ENCODE measurements at regions not wholly inside any gene's neighbourhood (a gene's known extent, or its start where the extent isn't known, plus 50 kb on each side); places are given as distances from the start of the nearest gene placed in this dataset.
"Not testable (repeated sequence)": the region's sequence is repeated elsewhere in the genome, so short reads cannot be mapped to it uniquely, and the experiment has no call there.

DNA sequence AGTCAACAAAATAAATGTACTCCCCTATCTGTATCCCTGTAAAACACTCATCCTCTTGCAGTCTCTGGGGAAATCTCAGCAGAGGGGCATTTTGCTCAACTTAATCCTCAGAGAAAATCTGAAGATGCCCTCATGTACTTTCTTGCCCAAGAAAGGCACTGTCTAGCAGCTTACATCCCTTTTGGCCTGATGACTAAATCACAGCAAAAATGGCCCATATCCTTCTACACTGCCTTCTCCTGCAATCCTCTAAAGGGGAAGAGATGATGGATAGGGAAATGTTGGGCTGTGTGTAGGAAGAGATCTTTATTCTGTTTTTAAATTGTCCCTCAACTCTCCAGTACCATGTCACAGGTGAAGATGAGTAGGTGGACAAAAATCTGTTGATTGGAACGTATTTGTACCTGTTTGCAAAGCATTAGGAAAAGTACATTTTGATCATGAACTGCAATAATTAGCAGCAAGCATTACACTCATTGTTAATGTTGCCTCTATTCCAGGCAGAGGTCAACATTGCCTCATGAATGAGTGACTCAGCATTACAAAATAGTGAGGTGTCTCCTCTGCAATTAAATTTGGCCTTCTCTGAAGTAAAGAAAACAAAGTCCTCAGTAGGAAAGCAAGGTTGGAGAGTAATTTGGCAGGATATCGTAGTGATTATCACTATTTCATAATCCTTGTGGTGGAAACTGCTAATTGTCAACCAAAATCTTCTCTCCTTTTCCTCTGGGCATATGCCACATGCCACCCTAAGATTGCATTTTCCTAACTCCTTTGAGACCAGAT lies 172.4 kb upstream of the CAND1 start:
- H3K4me2 ChIP-seq = no peak overlapping the region
- TF ChIP-seq Cebpa-rat (IDR thresholded peaks at IDR 0.05) = no peak
- H3K4me1 ChIP-seq = no peaks in the 10 kb centered on the region
- H3K9ac ChIP-seq = no peak overlapping the region
- no peaks in the 10 kb centered on the region for H3K27me3 ChIP-seq
- no peak overlapping the region for H3K27ac ChIP-seq
- H4K20me1 ChIP-seq = no peaks in the 10 kb centered on the region
- no peaks in the 10 kb centered on the region for H3K36me3 ChIP-seq
- H3K4me3 ChIP-seq = no peak overlapping the region
- H3K9me3 ChIP-seq = peaks cover 8% of the 10 kb centered on the region

DNA sequence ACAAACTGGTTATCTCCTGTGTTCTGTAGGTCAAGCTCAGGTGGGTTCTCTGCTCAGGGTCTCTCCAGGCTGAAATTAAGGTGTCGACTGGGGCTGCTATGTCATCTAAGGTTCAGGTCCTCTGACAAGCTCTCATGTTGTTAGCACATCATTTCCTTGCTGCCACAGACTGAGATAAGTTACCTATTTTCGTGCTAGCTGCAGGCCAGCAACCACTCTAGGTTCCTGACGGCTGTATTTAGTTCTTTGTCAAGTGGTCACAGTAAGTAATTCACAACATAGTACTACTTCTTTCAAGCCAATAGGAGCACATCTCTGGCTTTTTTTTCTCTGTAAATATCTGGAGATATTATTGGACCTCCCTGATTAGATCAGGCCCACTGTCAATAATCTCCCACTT lies 169.3 kb upstream of the CAND1 start:
- no peak overlapping the region for H3K9ac ChIP-seq
- no peak for TF ChIP-seq Cebpa-rat (IDR thresholded peaks at IDR 0.05)
- no peaks in the 10 kb centered on the region for H3K4me1 ChIP-seq
- no peaks in the 10 kb centered on the region for H3K36me3 ChIP-seq
- H3K27ac ChIP-seq = no peak overlapping the region
- no peak overlapping the region for H3K4me3 ChIP-seq
- peaks cover 28% of the 10 kb centered on the region for H3K9me3 ChIP-seq
- H3K27me3 ChIP-seq = no peaks in the 10 kb centered on the region
- H4K20me1 ChIP-seq = no peaks in the 10 kb centered on the region
- no peak overlapping the region for H3K4me2 ChIP-seq

DNA sequence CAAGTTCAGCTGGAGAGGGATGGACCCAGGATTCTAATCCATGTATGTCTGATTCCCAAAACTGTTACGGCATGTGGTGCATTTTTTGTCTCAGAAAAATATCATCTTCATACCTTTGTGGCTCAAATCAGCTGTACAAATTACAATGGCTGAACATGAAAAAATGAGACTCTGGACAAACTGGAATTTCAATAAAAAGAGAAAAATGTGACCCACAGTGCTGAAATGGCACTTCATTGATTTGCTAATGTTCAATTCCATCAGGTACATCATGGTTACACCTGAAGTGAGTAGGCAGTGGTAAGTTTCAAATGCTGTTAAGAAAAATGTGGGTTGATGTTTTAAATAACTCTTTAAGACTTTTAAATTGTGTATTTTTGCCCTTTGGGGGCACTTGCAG lies 165.6 kb upstream of the CAND1 start:
- TF ChIP-seq Cebpa-rat (IDR thresholded peaks at IDR 0.05) = no peak
- Histone ChIP-seq H3K4me2 (no peak overlapping the region), H3K4me1 (peaks cover 12% of the 10 kb centered on the region), H3K9me3 (peaks cover 62% of the 10 kb centered on the region), H3K4me3 (no peak overlapping the region), H3K36me3 (no peaks in the 10 kb centered on the region), H3K9ac (no peak overlapping the region), H4K20me1 (no peaks in the 10 kb centered on the region), H3K27ac (no peak overlapping the region), H3K27me3 (no peaks in the 10 kb centered on the region)

DNA sequence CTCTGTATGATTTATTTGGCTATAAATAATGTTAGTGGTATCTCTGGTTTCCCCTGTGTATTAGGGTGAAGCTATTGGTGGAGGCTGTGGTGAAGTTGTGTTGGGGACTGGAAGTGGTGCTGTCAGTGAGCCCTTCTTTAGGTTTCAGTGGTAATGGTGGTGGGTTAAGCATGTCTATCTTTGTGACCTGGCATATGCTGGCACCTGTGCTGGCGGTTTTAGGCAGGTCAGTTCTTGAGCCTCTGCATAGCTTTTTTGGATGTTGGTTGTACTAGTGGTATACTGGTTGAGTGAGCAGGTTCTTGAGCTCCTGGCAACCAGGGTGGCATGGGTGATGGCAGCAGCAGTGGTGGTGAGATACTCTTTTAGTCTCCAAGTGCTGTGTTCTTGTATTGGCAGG lies 161.9 kb upstream of the CAND1 start:
- no peak for TF ChIP-seq Cebpa-rat (IDR thresholded peaks at IDR 0.05)
- Histone ChIP-seq H3K4me1 (peaks cover 20% of the 10 kb centered on the region), H3K9me3 (peaks cover 55% of the 10 kb centered on the region), H3K9ac (no peak overlapping the region), H3K4me2 (peak overlapping the region; percentile 44), H3K4me3 (no peak overlapping the region), H3K36me3 (no peaks in the 10 kb centered on the region), H3K27ac (no peak overlapping the region), H3K27me3 (no peaks in the 10 kb centered on the region), H4K20me1 (no peaks in the 10 kb centered on the region)

DNA sequence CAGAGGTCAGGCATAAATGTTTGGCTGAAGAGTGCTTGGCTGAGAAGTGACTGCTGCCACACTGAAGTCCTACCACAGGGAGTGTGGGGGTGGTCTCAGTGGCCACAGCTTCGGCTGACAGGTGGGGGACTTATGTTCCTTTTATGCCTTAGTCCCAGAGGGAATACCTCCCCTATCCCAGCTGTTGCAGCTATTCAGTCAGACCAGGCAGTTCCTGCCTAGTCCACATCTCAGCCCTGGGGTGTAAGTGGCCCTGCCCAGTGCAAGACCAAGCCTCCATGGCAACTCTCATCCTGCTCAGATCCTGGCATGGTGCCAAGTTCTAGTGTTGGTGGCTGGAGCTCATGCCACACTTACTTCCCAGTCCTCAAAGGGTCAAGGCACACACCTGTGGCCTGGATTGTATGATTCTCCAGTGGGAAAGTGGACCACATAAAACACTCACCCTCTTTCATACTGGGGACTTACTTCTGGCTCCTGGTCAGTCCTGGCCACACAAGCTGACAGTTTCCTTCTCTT lies 161.3 kb upstream of the CAND1 start:
- H3K9me3 ChIP-seq = peaks cover 49% of the 10 kb centered on the region
- peak overlapping the region; percentile 44 for H3K4me2 ChIP-seq

DNA sequence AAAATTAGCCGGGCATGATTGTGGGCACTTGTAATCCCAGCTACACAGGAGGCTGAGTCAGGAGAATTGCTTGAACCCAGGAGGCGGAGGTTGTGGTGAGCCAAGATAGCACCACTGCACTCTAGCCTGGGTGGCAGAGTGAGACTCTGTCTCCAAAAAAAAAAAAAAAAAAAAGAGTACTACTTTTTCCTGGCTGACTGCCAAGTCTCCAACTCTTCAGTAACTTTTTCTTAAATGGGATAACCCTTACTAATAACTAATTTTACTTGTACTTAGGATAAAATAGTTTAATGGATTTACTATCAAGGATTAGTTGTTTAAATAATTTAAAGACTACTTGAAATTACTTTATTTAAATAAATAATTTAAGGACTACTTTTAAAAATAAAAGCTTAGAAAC lies 158.8 kb upstream of the CAND1 start:
- not testable (repeated sequence) for H3K9ac ChIP-seq, H3K27ac ChIP-seq, H3K4me3 ChIP-seq, H3K27me3 ChIP-seq, H4K20me1 ChIP-seq, H3K36me3 ChIP-seq, H3K4me2 ChIP-seq
- Histone ChIP-seq H3K9me3 (peaks cover 35% of the 10 kb centered on the region), H3K4me1 (peaks cover 30% of the 10 kb centered on the region)

More for the DNA sequence above, 161.3 kb upstream of the CAND1 start:
- no peak overlapping the region for H3K9ac ChIP-seq
- no peaks in the 10 kb centered on the region for H3K36me3 ChIP-seq
- no peaks in the 10 kb centered on the region for H3K27me3 ChIP-seq
- no peak overlapping the region for H3K27ac ChIP-seq
- H4K20me1 ChIP-seq = no peaks in the 10 kb centered on the region
- H3K4me3 ChIP-seq = no peak overlapping the region
- H3K4me1 ChIP-seq = peaks cover 25% of the 10 kb centered on the region
- TF ChIP-seq Cebpa-rat (IDR thresholded peaks at IDR 0.05) = no peak

DNA sequence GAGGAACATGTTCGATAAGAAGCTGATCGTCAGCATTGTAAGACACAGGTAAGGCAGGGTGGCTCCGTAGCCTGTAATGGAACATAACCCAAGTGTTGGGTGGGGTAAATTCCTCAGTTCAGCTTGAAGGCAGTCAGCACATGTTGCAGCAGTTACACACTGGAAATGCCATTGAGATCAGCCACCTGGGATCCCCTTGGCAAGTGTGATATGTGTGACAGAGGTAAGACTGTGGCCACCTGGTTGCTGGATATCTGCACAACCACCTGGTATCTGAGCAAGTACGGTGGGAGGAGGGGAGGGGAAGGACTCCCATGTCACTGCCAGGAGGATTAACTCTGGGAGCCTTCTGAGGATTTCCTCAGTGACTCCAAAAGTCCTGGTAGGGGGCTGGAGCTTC lies 158.0 kb upstream of the CAND1 start:
- H3K4me3 ChIP-seq = no peak overlapping the region
- H3K9me3 ChIP-seq = peaks cover 27% of the 10 kb centered on the region
- no peak for TF ChIP-seq Cebpa-rat (IDR thresholded peaks at IDR 0.05)
- H3K4me1 ChIP-seq = peaks cover 30% of the 10 kb centered on the region
- no peak overlapping the region for H3K9ac ChIP-seq
- no peak overlapping the region for H3K4me2 ChIP-seq
- H4K20me1 ChIP-seq = no peaks in the 10 kb centered on the region
- H3K27ac ChIP-seq = no peak overlapping the region
- H3K36me3 ChIP-seq = no peaks in the 10 kb centered on the region
- no peaks in the 10 kb centered on the region for H3K27me3 ChIP-seq

DNA sequence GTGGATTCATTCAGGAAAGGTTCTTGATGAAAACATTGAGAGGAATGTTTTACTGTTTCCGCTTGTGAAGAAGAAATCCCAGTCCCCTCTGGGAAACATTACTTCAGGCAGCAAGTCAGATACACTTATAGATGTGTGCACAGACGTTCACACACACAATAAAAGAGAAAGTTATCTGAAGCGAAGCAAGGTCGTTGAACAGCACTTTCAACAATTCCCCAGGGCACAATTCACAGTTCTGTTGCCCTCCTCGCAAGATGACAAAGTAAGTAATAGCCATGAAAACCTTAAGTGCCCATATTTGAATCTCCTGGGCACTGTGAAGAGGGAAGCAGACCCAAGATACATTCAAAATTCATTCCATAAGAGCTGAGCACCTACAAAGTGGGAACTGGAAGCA lies 156.6 kb upstream of the CAND1 start:
- no peaks in the 10 kb centered on the region for H4K20me1 ChIP-seq
- no peak for TF ChIP-seq Cebpa-rat (IDR thresholded peaks at IDR 0.05)
- H3K9ac ChIP-seq = no peak overlapping the region
- no peak overlapping the region for H3K27ac ChIP-seq
- H3K4me1 ChIP-seq = peaks cover 24% of the 10 kb centered on the region
- H3K4me3 ChIP-seq = no peak overlapping the region
- no peaks in the 10 kb centered on the region for H3K27me3 ChIP-seq
- H3K4me2 ChIP-seq = peak overlapping the region; percentile 64
- H3K36me3 ChIP-seq = no peaks in the 10 kb centered on the region
- peaks cover 15% of the 10 kb centered on the region for H3K9me3 ChIP-seq

DNA sequence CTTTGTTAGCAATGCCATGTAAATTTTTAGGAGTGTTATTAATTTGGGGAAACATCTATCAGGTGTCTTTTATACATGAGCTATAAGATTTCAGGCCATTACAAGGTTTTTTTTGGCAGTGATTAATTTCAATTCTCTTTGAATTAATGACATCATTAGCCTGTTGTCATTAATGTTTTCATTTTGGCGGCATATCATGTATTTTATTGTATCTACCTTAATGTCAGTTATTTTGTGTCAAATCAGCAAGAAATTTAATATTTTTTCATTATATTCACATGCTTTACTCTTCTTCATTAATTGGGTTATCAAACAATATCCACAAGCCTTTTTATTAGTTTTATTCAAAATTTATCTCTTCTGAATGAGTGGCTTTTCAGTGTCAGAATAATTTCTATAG lies 153.0 kb upstream of the CAND1 start:
- Histone ChIP-seq H3K36me3 (no peaks in the 10 kb centered on the region), H4K20me1 (no peaks in the 10 kb centered on the region), H3K9ac (no peak overlapping the region), H3K4me2 (no peak overlapping the region), H3K4me3 (no peak overlapping the region), H3K9me3 (no peaks in the 10 kb centered on the region), H3K4me1 (peaks cover 18% of the 10 kb centered on the region), H3K27ac (no peak overlapping the region), H3K27me3 (no peaks in the 10 kb centered on the region)
- no peak for TF ChIP-seq Cebpa-rat (IDR thresholded peaks at IDR 0.05)

DNA sequence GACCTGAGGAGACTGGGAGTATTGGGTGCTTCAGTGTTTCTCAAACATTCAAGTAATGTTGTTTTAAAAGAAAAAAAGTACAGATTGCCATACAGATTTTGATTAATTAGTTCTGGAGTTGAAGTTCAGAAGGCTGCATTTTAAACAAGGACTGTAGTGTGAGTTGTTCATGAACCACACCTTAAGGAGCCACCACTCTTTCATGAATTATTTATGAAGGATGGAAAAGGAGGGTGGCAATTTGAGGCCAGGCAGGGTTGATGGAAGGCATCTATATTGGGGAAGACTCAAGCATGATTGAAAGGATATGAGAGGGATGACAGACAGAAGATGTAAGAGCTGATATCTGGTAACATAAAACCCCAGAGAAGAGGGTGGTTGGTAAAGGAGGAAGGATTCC lies 146.6 kb upstream of the CAND1 start:
- Histone ChIP-seq H3K9me3 (no peaks in the 10 kb centered on the region), H3K36me3 (no peaks in the 10 kb centered on the region), H4K20me1 (no peaks in the 10 kb centered on the region), H3K4me1 (no peaks in the 10 kb centered on the region), H3K27ac (no peak overlapping the region), H3K27me3 (no peaks in the 10 kb centered on the region), H3K4me2 (no peak overlapping the region), H3K9ac (no peak overlapping the region), H3K4me3 (no peak overlapping the region)
- TF ChIP-seq Cebpa-rat (IDR thresholded peaks at IDR 0.05) = no peak
